ENCODE measurements at regions not wholly inside any gene's neighbourhood (a gene's known extent, or its start where the extent isn't known, plus 50 kb on each side); places are given as distances from the start of the nearest gene placed in this dataset.

DNA sequence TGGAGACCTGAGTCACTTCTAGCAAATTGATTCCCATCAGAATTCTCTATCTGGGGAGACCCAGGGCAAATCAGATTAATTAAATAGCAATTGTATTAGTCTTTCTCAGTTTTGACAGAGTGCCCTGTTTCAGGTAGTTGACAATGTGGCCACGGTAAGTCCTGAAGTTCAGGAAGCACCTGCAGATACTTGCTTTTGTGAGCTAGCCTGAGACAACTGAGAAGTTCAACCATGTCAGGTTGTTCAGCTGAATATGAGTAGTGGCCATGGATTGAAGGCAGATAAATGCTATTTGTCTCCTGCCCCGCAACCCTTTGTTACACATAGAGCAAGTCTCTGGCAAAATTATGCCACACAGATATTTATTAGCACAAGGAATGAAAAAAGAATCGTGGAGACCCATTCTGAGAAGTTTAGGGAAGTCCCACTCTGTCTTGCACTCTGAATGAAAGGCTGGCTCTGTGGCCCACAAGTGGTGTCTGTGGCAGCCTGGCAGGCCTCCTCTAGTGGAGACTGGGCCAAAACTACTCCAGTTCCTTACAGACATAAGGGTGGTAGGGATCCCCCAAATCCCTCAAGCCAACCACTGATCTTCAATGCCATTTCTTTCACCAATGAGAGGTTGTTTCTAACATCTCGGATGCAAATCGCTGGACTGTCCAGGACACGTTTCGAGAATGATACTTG, 61.3 kb downstream of the POU3F3 start:
- Mint-ChIP-seq H3K9me3 (no peaks in the 10 kb centered on the region), H3K36me3 (ENCODE audit: insufficient read depth in 1 of 3, low read depth in 3 of 3) (no peaks in the 10 kb centered on the region), H3K27me3 (ENCODE audit: low read depth) (peaks cover 2% of the 10 kb centered on the region; the same call in 1 of the 2 replicates), H3K27ac (no peak overlapping the region), H3K4me1 (peaks cover 0 to under 1% of the 10 kb centered on the region in 2 experiments; a peak in 1 of 4 replicates), H3K4me3 (no peak overlapping the region)
- WGBS (ENCODE audit: extremely low coverage, insufficient read length, low lambda C conversion rate): no CpG with 5 or more reads among the region's 7 CpGs
- H4K8ac ChIP-seq (replicated peaks; ENCODE audit: insufficient read length, low read depth, low read length): no peak overlapping the region
- H2BK12ac ChIP-seq (ENCODE audit: insufficient read length, low read depth, low read length): no peak overlapping the region
- H2BK15ac ChIP-seq (ENCODE audit: low read depth, low read length): no peak overlapping the region
- H2AFZ ChIP-seq (ENCODE audit: low read length): no peak overlapping the region
- no peaks in the 10 kb centered on the region for H3K4me1 ChIP-seq (ENCODE audit: insufficient read depth, low read length)
- H3K79me2 ChIP-seq (ENCODE audit: insufficient read depth, low read length): no peaks in the 10 kb centered on the region
- no peak overlapping the region for H3K4me2 ChIP-seq (ENCODE audit: insufficient read depth, insufficient read length, low read length)
- no peaks in the 10 kb centered on the region for H3K27me3 ChIP-seq (ENCODE audit: insufficient read depth, low read length)
- H3T11ph ChIP-seq (ENCODE audit: low read length): no peak overlapping the region
- H2AK5ac ChIP-seq (ENCODE audit: insufficient read length, low read length): no peak overlapping the region
- no peak overlapping the region for H3K14ac ChIP-seq (ENCODE audit: insufficient read depth, low read length)
- H4K5ac ChIP-seq (ENCODE audit: insufficient read length, low read depth, low read length): no peak overlapping the region
- H2BK20ac ChIP-seq (ENCODE audit: low read depth, low read length, poor library complexity, severe bottlenecking): no peak overlapping the region
- H2BK120ac ChIP-seq (ENCODE audit: low read depth, low read length, poor library complexity, severe bottlenecking): no peak overlapping the region
- H3K56ac ChIP-seq (ENCODE audit: insufficient read length, low read depth, low read length): no peak overlapping the region
- H3K4ac ChIP-seq (ENCODE audit: low read depth, low read length): no peak overlapping the region
- no peak overlapping the region for H4K91ac ChIP-seq (ENCODE audit: insufficient read length, low read depth, low read length)
- no peak overlapping the region for H3K18ac ChIP-seq (ENCODE audit: insufficient read length, low read depth, low read length)
- no peaks in the 10 kb centered on the region for H3K23me2 ChIP-seq (ENCODE audit: insufficient read length, low read depth, low read length, poor library complexity, severe bottlenecking)
- H3K23ac ChIP-seq (ENCODE audit: insufficient read length, low read depth, low read length): no peak overlapping the region
- H3K79me1 ChIP-seq (ENCODE audit: insufficient read depth, low read depth, low read length, poor library complexity, severe bottlenecking): no peaks in the 10 kb centered on the region
- H4K20me1 ChIP-seq (ENCODE audit: control insufficient read depth, insufficient read depth, insufficient read length): no peaks in the 10 kb centered on the region
- no peaks in the 10 kb centered on the region for H3K9me3 ChIP-seq (ENCODE audit: control insufficient read depth, low read depth, low read length)
- DNase-seq: no peak
- H2BK5ac ChIP-seq (ENCODE audit: insufficient read length, low read length): no peak overlapping the region
- no peak overlapping the region for H3K27ac ChIP-seq (ENCODE audit: insufficient read length, low read depth, low read length)
- H3K9ac ChIP-seq (ENCODE audit: extremely low read depth, insufficient read length, low read length): no peak overlapping the region
- TF ChIP-seq CTCF (conservative IDR thresholded peaks at IDR 0.05): no peak
